RKO (cell line): ENCODE measurements at regions not wholly inside any gene's neighbourhood (a gene's known extent, or its start where the extent isn't known, plus 50 kb on each side); places are given as distances from the start of the nearest gene placed in this dataset.

Source experiments
- DNase-seq: peaks from one replicate; pipeline ENCODE4 v3.0.0-alpha.2; 2016; ENCODE audit warnings: low spot score

- peak; percentile 4 for DNase-seq
Observed at GRCh38 chr4:35867057-35867456, 377.3 kb downstream of the ARAP2 start.

- DNase-seq = no peak
Observed at GRCh38 chr4:35872273-35872672, 372.0 kb downstream of the ARAP2 start.

GRCh38 chr4:35879479-35879878 lies 364.8 kb downstream of the ARAP2 start:
- no peak for DNase-seq

GRCh38 chr4:35883108-35883507 lies 361.2 kb downstream of the ARAP2 start:
- no peak for DNase-seq

- peak; percentile 35 for DNase-seq
Observed at GRCh38 chr4:35884714-35885480, 359.4 kb downstream of the ARAP2 start.

- DNase-seq = no peak
Observed at GRCh38 chr4:35897808-35898207, 346.5 kb downstream of the ARAP2 start.

GRCh38 chr4:35900286-35901243 lies 343.7 kb downstream of the ARAP2 start:
- no peak for DNase-seq

- no peak for DNase-seq
Observed at GRCh38 chr4:35912174-35912573, 332.1 kb downstream of the ARAP2 start.

- no peak for DNase-seq
Observed at GRCh38 chr4:35918491-35918977, 325.8 kb downstream of the ARAP2 start.

GRCh38 chr4:35925806-35926205 lies 318.5 kb downstream of the ARAP2 start:
- DNase-seq = no peak

- DNase-seq = no peak
Observed at GRCh38 chr4:35926788-35927187, 317.5 kb downstream of the ARAP2 start.

- DNase-seq = no peak
Observed at GRCh38 chr4:35933901-35934300, 310.4 kb downstream of the ARAP2 start.

- DNase-seq = peak; percentile 55
Observed at GRCh38 chr4:35934320-35934981, 309.9 kb downstream of the ARAP2 start.

- no peak for DNase-seq
Observed at GRCh38 chr4:35938936-35939335, 305.4 kb downstream of the ARAP2 start.

- no peak for DNase-seq
Observed at GRCh38 chr4:35939751-35940150, 304.6 kb downstream of the ARAP2 start.

GRCh38 chr4:35942092-35942491 lies 302.2 kb downstream of the ARAP2 start:
- DNase-seq = no peak

- no peak for DNase-seq
Observed at GRCh38 chr4:35943606-35944005, 300.7 kb downstream of the ARAP2 start.

- no peak for DNase-seq
Observed at GRCh38 chr4:35948171-35948570, 296.1 kb downstream of the ARAP2 start.

- DNase-seq = no peak
Observed at GRCh38 chr4:35950442-35950841, 293.9 kb downstream of the ARAP2 start.

- DNase-seq = no peak
Observed at GRCh38 chr4:35952751-35953150, 291.6 kb downstream of the ARAP2 start.

- DNase-seq = no peak
Observed at GRCh38 chr4:35963383-35963782, 280.9 kb downstream of the ARAP2 start.

GRCh38 chr4:35963974-35964515 lies 280.3 kb downstream of the ARAP2 start:
- no peak for DNase-seq
